IMR-90 (cell line): ENCODE measurements at regions not wholly inside any gene's neighbourhood (a gene's known extent, or its start where the extent isn't known, plus 50 kb on each side); places are given as distances from the start of the nearest gene placed in this dataset.

ENCODE experiments used
- ATAC-seq: fragments of 200-7000 bp; cut with Tn5 transposase; 2 replicates; pipeline ENCODE4 v1.9.1; 2020; ENCODE audit warnings: low read depth, mild to moderate bottlenecking, moderate library complexity
- BruUV-seq: library from RNA; stranded (reverse); fragments of 400-500 nt; replicated peaks from 2 replicates; lab custom pipeline; 2021; lab: Mats Ljungman, UMichigan
- CTCF ChIA-PET: fragments of 300-600 bp; formaldehyde crosslinking; extraction: SDS; loops from one replicate; lab custom pipeline; 2021; ENCODE audit warnings: antibody characterized with exemption; lab: Yijun Ruan, JAX
- POLR2A ChIA-PET: fragments of 300-600 bp; sonication (Branson Sonifier 250); formaldehyde crosslinking; loops from one replicate; lab custom pipeline; 2022; ENCODE audit warnings: antibody characterized with exemption; ENCODE audit not compliant: unreplicated experiment; lab: Charles Lee
- DNase-seq: peaks from one replicate; pipeline ENCODE4 v3.0.0; 2013
- H2AFZ ChIP-seq: replicated peaks from 2 replicates; pipeline ENCODE3; 2013; ENCODE audit warnings: low read length, mild to moderate bottlenecking; ENCODE audit not compliant: poor library complexity
- H2AK5ac ChIP-seq: 2 replicates; pipeline ENCODE4 v1.6.1; 2013; ENCODE audit warnings: low read depth, low read length, inconsistent platforms
- H2AK9ac ChIP-seq: replicated peaks from 2 replicates; pipeline ENCODE3; 2013; ENCODE audit warnings: mild to moderate bottlenecking, low read depth, low read length, moderate library complexity; ENCODE audit not compliant: poor library complexity
- H2BK120ac ChIP-seq: 2 replicates; pipeline ENCODE4 v1.6.1; 2013; ENCODE audit warnings: low read depth, low read length, inconsistent platforms
- H2BK15ac ChIP-seq: 3 replicates; pipeline ENCODE4 v1.6.1; 2013; ENCODE audit warnings: low read depth, low read length, inconsistent platforms
- H2BK20ac ChIP-seq: 2 replicates; pipeline ENCODE4 v1.6.1; 2013; ENCODE audit warnings: low read depth, mild to moderate bottlenecking, inconsistent platforms, low read length, moderate library complexity
- H2BK5ac ChIP-seq: 2 replicates; pipeline ENCODE4 v1.6.1; 2013; ENCODE audit warnings: mild to moderate bottlenecking, low read depth, low read length, inconsistent platforms; ENCODE audit not compliant: poor library complexity, severe bottlenecking
- H3K14ac ChIP-seq: replicated peaks from 2 replicates; pipeline ENCODE4 v1.6.1; 2013; ENCODE audit warnings: low read depth, low read length, inconsistent platforms
- H3K18ac ChIP-seq: 2 replicates; pipeline ENCODE4 v1.6.1; 2013; ENCODE audit warnings: low read depth, low read length, control low read depth
- H3K23ac ChIP-seq: 2 replicates; pipeline ENCODE4 v1.6.1; 2013; ENCODE audit warnings: low read depth, low read length, inconsistent platforms
- H3K27ac ChIP-seq: 2 replicates; pipeline ENCODE4 v1.5.1; 2013; ENCODE audit warnings: mild to moderate bottlenecking, control low read depth, low read length; ENCODE audit not compliant: insufficient read depth
- H3K27me3 ChIP-seq: 2 replicates; pipeline ENCODE4 v1.6.1; 2013; ENCODE audit warnings: low read length; ENCODE audit not compliant: control insufficient read depth, insufficient read depth
- H3K36me3 ChIP-seq: 2 replicates; pipeline ENCODE4 v1.6.1; 2013; ENCODE audit warnings: low read length, mixed read lengths; ENCODE audit not compliant: control insufficient read depth, insufficient read depth
- H3K4ac ChIP-seq: 2 replicates; pipeline ENCODE4 v1.6.1; 2013; ENCODE audit warnings: low read depth, low read length, inconsistent platforms
- H3K4me1 ChIP-seq: 2 replicates; pipeline ENCODE4 v1.6.1; 2013; ENCODE audit warnings: low read length, mixed read lengths; ENCODE audit not compliant: control insufficient read depth, insufficient read depth
- H3K4me2 ChIP-seq: 2 replicates; pipeline ENCODE4 v1.6.1; 2013; ENCODE audit warnings: low read depth, mild to moderate bottlenecking, control low read depth, low read length, moderate library complexity
- H3K4me3 ChIP-seq: 2 replicates; pipeline ENCODE4 v1.5.1; 2013; ENCODE audit warnings: low read depth, mild to moderate bottlenecking, control low read depth, low read length, moderate library complexity; ENCODE audit not compliant: insufficient read depth
- H3K56ac ChIP-seq: 2 replicates; pipeline ENCODE4 v1.6.1; 2013; ENCODE audit warnings: low read length, inconsistent platforms; ENCODE audit not compliant: insufficient read depth; ENCODE audit errors: extremely low read depth
- H3K79me1 ChIP-seq, 2 experiments: 2 replicates each; pipeline ENCODE4 v1.6.1; 2013; ENCODE audit warnings: low read length in 2 of 2, inconsistent platforms in 1 of 2, low read depth in 1 of 2
- H3K9ac ChIP-seq: 2 replicates; pipeline ENCODE4 v1.6.1; 2013; ENCODE audit warnings: low read depth, low read length, control low read depth
- H3K9me1 ChIP-seq: 2 replicates; pipeline ENCODE4 v1.6.1; 2013; ENCODE audit warnings: low read length, inconsistent platforms; ENCODE audit not compliant: insufficient read depth
- H3K9me3 ChIP-seq: 2 replicates; pipeline ENCODE4 v1.6.1; 2013; ENCODE audit warnings: low read length; ENCODE audit not compliant: control insufficient read depth, insufficient read depth
- H4K20me1 ChIP-seq: 2 replicates; pipeline ENCODE4 v1.6.1; 2013; ENCODE audit warnings: low read length, inconsistent platforms; ENCODE audit not compliant: insufficient read depth
- H4K5ac ChIP-seq: 2 replicates; pipeline ENCODE4 v1.6.1; 2013; ENCODE audit warnings: mild to moderate bottlenecking, low read depth, low read length, control low read depth
- H4K8ac ChIP-seq, 2 experiments: 2 replicates each; pipeline ENCODE4 v1.6.1; 2013; ENCODE audit warnings: low read depth in 2 of 2, low read length in 2 of 2, control low read depth in 1 of 2, inconsistent platforms in 1 of 2
- H4K91ac ChIP-seq: 2 replicates; pipeline ENCODE4 v1.6.1; 2013; ENCODE audit warnings: low read depth, low read length, inconsistent platforms; ENCODE audit not compliant: insufficient read depth
- CEBPB ChIP-seq: IDR thresholded peaks from 2 replicates; pipeline ENCODE4 v1.6.1; 2012; ENCODE audit warnings: low read depth, low read length, improper control_type of control experiment
- CHD1 ChIP-seq: IDR thresholded peaks from 2 replicates; pipeline ENCODE4 v1.6.1; 2012; ENCODE audit warnings: low read depth, low read length, improper control_type of control experiment
- WGBS, 2 experiments: methylation state at CpG; one replicate each; pipeline versions ENCODE4 v1.1.5 to v1.1.7; 2013; ENCODE audit warnings: missing lambda C conversion rate in 2 of 2; ENCODE audit not compliant: insufficient read length in 1 of 2; ENCODE audit errors: extremely low coverage in 2 of 2; 5-methylcytosine and 5-hydroxymethylcytosine counted together
- dilution Hi-C: fragments of 300-500 bp; cut with HindIII; formaldehyde crosslinking; loops from one replicate; pipeline ENCODE4 v1.14.3; 2018; ENCODE audit warnings: low sequenced_read_pairs; ENCODE audit not compliant: unreplicated experiment
- in situ Hi-C: fragments of 300-500 bp; cut with MboI; formaldehyde crosslinking; loops from 3 replicates; pipeline ENCODE4 v1.14.3; 2019; ENCODE audit warnings: low sequenced_read_pairs, inconsistent platforms, mixed read lengths
- intact Hi-C: fragments of 100-400 bp; cut with micrococcal nuclease; formaldehyde crosslinking; loops from 2 replicates; pipeline ENCODE4 v1.10.0; 2022
- TF ChIP-seq, protein P1 (sequence below): fragments of 150-350 bp; IDR thresholded peaks from 2 replicates; pipeline ENCODE4 v1.6.1; 2016; ENCODE audit warnings: low read depth, mild to moderate bottlenecking, low read length, moderate library complexity, borderline replicate concordance
- TF ChIP-seq, protein P2 (sequence below): conservative IDR thresholded peaks from 2 replicates; pipeline ENCODE4 v1.5.1; 2012; ENCODE audit warnings: mild to moderate bottlenecking, low read depth, low read length, improper control_type of control experiment

GRCh38 chr10:28171468-28172222 lies 131.2 kb downstream of the MPP7 start:
- WGBS, 2 experiments: no CpG with 5 or more reads among the region's 9 CpGs
- Histone ChIP-seq H3K4me1 (no peaks in the 10 kb centered on the region), H3K9me1 (no peaks in the 10 kb centered on the region), H3K4ac (no peak overlapping the region), H2BK15ac (no peak overlapping the region), H3K4me3 (no peak overlapping the region), H3K9ac (no peak overlapping the region), H3K18ac (no peak overlapping the region), H4K5ac (no peak overlapping the region), H4K91ac (no peak overlapping the region), H3K36me3 (no peaks in the 10 kb centered on the region), H4K8ac (0 out of 4 replicates have a peak overlapping the region, but pooled peaks of 1 of the 2 experiments have one; percentile 12), H3K79me1 (no peaks in the 10 kb centered on the region), H3K56ac (no peak overlapping the region), H2AFZ (no peak overlapping the region), H3K4me2 (peak overlapping the region; percentile 68), H2BK5ac (no peak overlapping the region), H2BK20ac (no peak overlapping the region), H3K27me3 (no peaks in the 10 kb centered on the region), H4K20me1 (no peaks in the 10 kb centered on the region), H3K27ac (no peak overlapping the region), H2AK9ac (no peak overlapping the region), H2AK5ac (no peak overlapping the region), H3K14ac (no peak overlapping the region), H2BK120ac (no peak overlapping the region), H3K9me3 (no peaks in the 10 kb centered on the region), H3K23ac (no peak overlapping the region)
- intact Hi-C loops: loop anchor here (10.0 kb wide), 1 partner anchor 117 kb away; no protein-coding TSS in a partner anchor
- ATAC-seq: no peak
- TF ChIP-seq CEBPB: peak; percentile 73
- TF ChIP-seq, protein P1, sequence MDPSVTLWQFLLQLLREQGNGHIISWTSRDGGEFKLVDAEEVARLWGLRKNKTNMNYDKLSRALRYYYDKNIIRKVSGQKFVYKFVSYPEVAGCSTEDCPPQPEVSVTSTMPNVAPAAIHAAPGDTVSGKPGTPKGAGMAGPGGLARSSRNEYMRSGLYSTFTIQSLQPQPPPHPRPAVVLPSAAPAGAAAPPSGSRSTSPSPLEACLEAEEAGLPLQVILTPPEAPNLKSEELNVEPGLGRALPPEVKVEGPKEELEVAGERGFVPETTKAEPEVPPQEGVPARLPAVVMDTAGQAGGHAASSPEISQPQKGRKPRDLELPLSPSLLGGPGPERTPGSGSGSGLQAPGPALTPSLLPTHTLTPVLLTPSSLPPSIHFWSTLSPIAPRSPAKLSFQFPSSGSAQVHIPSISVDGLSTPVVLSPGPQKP: no peak
- TF ChIP-seq, protein P2, sequence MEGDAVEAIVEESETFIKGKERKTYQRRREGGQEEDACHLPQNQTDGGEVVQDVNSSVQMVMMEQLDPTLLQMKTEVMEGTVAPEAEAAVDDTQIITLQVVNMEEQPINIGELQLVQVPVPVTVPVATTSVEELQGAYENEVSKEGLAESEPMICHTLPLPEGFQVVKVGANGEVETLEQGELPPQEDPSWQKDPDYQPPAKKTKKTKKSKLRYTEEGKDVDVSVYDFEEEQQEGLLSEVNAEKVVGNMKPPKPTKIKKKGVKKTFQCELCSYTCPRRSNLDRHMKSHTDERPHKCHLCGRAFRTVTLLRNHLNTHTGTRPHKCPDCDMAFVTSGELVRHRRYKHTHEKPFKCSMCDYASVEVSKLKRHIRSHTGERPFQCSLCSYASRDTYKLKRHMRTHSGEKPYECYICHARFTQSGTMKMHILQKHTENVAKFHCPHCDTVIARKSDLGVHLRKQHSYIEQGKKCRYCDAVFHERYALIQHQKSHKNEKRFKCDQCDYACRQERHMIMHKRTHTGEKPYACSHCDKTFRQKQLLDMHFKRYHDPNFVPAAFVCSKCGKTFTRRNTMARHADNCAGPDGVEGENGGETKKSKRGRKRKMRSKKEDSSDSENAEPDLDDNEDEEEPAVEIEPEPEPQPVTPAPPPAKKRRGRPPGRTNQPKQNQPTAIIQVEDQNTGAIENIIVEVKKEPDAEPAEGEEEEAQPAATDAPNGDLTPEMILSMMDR: no peak
- TF ChIP-seq CHD1: no peak
- dilution Hi-C loops: no loop called here
- in situ Hi-C loops: no loop called here
- peak; percentile 30 for DNase-seq
- CTCF ChIA-PET: no interaction called here
- POLR2A ChIA-PET: no interaction called here
- no TSS peak for BruUV-seq
